Erythroblast (primary cell): ENCODE measurements at regions not wholly inside any gene's neighbourhood (a gene's known extent, or its start where the extent isn't known, plus 50 kb on each side); places are given as distances from the start of the nearest gene placed in this dataset.

ENCODE experiments used
- GATA1 ChIP-seq: IDR thresholded peaks from 2 replicates; pipeline ENCODE4 v1.6.1; 2011; ENCODE audit warnings: low read depth, mild to moderate bottlenecking, control low read depth, low read length, moderate library complexity
- POLR2A ChIP-seq: IDR thresholded peaks from 2 replicates; pipeline ENCODE4 v1.6.1; 2011; ENCODE audit warnings: mild to moderate bottlenecking, low read length

GRCh38 chr5:107184871-107185270 is 485.9 kb downstream of the EFNA5 start:
- TF ChIP-seq POLR2A (no peak), GATA1 (no peak)
